Activated T-cell treated with anti-CD3 and anti-CD28 coated beads, Interleukin-2, amount 50 U/mL, for 1 hour (primary cell): ENCODE measurements at regions not wholly inside any gene's neighbourhood (a gene's known extent, or its start where the extent isn't known, plus 50 kb on each side); places are given as distances from the start of the nearest gene placed in this dataset.
"Not testable (repeated sequence)": the region's sequence is repeated elsewhere in the genome, so short reads cannot be mapped to it uniquely, and the experiment has no call there.

Experiments used
- DNase-seq: peaks from one replicate; pipeline ENCODE4 v3.0.0-alpha.2; 2020

- DNase-seq, result no peak
These were observed 407.5 kb upstream of the AUTS2 start for GRCh38 chr7:69190763-69191162.

DNA sequence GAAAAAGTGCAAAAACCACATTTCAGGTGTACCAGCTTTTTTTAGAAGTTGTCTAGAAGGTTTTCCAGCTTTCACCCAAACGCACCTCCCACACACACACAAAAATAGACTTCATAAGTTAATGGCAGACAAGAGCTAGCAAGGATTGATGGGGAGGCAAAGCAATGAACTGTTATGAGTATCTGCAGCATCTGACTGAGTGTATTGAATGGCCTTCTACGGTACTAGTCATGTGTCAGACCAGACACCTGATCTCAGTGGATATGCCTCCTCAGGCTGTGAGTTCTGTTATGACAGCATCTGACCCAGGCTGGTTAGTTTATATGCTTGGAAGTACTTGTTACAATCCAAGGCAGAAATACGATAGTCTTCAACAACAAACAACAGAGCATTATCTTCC, 406.1 kb upstream of the AUTS2 start:
- no peak for DNase-seq

DNA sequence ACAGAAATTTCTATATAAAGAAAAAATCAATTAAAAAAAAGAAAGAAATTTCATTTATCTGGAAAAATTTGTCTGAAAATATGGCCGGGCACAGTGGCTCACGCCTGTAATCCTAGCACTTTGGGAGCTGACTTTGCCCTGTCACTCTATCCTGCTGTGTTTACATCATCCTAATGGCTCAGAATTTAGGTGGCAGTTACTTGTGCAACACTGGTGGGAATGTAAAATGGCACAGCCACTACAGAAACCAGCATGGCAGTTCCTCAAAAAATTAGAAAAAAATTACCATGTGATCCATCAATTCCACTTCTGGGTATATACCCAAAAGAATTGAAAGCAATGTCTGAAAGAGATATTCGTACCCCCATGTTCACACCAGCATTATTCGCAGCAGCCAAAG, 405.2 kb upstream of the AUTS2 start:
- DNase-seq, result no peak

DNA sequence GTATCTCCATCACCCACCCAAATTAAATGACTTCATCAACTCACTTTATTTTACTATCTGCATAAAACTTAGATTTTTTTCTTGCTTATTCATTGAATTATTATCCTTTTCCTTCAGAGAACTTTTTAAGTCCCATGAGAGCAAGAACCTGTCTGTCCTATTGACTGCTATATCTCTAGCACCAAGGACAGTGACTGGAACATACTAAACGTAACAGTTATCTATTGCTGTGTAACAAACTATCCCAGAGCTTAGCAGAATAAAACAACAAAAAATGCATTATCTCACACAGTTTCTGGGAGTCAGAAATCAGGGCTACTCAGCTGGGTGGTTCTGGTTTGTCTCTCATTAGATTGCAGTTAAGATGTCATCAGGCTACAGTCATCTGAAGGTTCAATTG, 401.7 kb upstream of the AUTS2 start:
- DNase-seq, result no peak

DNA sequence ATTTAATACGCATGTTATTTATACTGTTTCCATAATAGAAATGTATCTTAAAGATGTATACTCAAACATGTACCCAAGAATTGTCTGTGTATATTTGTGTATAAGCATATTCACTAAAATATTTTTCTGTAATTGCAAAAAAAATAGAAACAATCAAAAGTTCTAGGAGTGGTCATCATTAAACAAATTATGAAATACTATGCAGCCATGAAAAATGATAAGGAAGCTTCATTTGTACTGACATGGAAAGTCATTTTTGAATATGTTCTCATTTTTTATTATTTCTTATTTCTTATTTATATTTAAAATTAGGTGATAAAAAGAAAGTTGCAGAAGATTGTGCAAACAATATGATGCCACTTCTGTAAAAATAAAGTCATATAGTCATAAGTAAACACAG, 400.0 kb upstream of the AUTS2 start:
- no peak for DNase-seq

DNA sequence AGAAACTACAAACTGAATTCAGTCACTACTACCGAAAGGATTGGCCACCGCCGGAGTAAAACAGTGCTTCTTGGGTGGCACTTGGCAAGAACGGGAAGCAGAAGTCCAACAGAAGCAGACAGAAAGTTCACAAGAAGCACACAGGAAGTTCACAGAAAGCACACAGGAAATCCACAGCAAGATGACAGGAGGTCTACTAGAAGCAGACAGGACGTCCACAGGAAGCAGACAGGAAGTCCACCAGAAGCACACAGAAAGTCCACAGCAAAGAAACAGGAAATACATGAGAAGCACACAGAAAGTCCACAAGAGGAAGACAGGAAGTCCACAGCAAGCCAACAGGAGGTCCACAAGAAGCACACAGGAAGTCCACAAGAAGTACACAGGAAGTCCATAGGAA, 399.2 kb upstream of the AUTS2 start:
- DNase-seq, result no peak

GRCh38 chr7:69199661-69200060, 398.6 kb upstream of the AUTS2 start:
- DNase-seq, result no peak

- no peak for DNase-seq
These were observed 394.4 kb upstream of the AUTS2 start for GRCh38 chr7:69203871-69204270.

- no peak for DNase-seq
These were observed 393.3 kb upstream of the AUTS2 start for GRCh38 chr7:69204943-69205342.

GRCh38 chr7:69205581-69205980, 392.7 kb upstream of the AUTS2 start:
- DNase-seq, result no peak

DNA sequence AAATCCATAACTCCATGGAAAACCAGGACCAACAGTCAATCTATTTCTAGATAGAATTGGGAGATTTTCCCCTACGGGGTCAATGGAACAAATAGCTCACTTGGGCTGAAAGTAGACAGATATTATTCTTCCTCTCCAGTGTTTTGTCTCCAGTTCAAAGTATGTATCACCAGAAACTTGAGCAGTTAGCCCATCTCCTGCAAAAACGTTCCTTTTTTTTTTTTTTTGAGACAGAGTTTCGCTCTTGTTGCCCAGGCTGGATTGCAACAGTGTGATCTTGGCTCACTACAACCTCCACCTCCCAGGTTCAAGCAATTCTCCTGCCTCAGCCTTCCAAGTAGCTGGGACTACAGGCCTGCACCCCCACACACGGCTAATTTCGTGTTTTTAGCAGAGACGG, 390.0 kb upstream of the AUTS2 start:
- no peak for DNase-seq

DNA sequence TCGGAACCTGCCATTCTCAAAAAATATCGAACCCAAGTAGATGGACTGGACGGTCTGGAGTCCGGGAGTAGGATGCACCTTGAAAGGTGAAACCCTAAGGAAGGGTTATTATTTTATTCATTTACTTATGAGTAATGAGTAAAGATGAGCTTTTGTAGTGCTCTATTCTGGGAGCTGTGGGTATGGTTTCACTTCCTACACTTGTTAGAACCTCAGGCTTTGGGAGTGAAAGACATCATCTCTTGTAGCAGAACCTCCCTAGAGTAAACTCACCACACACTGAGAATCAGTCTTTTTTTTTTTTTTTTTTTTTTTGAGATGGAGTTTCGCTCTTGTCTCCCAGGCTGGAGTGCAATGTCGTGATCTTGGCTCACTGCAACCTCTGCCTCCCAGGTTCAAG, 389.4 kb upstream of the AUTS2 start:
- DNase-seq, result no peak

DNA sequence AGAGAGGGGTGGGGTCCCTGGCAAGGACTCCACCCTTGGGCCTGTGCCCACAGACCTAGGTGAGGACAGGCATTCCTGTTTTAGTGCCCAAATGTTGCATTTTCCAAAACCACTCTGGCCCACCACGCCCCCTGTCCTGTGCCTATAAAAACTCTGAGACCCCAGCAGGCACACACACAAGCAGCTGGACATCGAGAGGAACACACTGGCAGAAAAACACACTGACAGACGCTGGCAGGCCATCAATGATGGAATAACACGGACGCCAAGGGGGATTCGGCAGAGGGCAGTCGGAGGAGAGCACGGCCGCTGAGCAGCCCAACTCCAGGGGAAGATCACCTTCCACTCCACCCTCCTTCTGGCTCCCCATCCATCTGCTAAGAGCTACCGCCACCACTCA, 386.9 kb upstream of the AUTS2 start:
- DNase-seq, result no peak

- no peak for DNase-seq
These were observed 386.5 kb upstream of the AUTS2 start for GRCh38 chr7:69211739-69212138.

GRCh38 chr7:69213878-69214277, 384.4 kb upstream of the AUTS2 start:
- no peak for DNase-seq

GRCh38 chr7:69215516-69215915, 382.8 kb upstream of the AUTS2 start:
- DNase-seq, result not testable (repeated sequence)

DNA sequence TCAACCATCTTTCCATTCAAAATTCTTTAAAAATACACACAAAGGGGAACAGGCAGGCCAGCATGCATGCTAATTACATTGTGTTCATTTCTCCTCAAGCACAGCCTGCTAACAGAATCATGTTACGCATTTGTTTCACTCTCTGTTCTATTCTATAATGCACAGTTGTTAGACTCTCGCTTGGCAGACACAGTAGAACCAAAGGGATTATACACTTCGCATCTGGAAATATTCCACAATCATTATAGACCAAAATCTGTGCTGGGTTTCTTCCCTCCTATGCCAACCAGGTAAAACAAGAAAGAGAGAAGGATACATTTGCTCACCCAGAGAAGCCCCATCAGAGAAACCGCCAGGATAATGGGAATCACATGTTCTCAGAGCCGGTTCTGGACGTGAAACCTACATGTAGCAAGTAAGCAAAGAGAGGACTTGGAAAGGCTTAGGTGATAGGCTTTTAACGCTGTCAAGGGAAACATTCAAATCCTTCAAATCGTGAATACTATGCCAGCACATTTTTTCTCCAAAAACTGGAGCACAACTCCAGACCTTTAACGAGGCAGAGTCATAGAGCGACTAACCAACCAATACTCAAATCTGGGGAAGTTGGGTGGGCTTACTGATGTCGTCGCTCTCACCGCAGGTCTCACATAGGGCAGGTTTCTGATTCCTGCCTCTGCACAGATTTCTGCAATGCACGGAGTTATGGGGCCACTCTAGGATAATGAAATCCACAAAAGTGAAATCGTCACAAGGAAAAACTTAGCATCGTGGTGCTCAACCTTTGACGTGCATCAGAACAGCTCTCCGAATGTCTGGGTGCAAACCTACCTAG, 380.5 kb upstream of the AUTS2 start:
- no peak for DNase-seq

- no peak for DNase-seq
These were observed 379.7 kb upstream of the AUTS2 start for GRCh38 chr7:69218576-69218975.

DNA sequence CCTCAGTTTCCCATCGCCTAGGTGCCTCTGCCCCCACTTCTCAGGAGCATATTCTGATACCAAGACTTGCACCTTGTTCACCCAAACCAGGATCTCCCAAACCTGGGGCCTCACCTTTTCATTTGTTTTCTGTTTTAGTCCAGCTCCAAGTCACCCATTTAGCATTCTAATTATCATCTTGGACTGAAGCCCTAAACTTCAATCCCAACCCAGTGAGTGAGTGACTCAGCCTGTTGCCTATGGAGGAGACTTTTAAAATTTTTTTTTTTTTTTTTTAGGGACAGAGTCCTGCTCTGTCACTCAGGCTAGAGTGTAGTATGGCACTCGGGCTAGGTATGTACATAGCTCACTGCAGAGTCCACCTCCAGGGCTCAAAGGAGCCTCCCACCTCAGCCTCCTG, 378.9 kb upstream of the AUTS2 start:
- no peak for DNase-seq

GRCh38 chr7:69225259-69225943, 372.9 kb upstream of the AUTS2 start:
- no peak for DNase-seq

- DNase-seq, result no peak
These were observed 370.0 kb upstream of the AUTS2 start for GRCh38 chr7:69228212-69228811.

DNA sequence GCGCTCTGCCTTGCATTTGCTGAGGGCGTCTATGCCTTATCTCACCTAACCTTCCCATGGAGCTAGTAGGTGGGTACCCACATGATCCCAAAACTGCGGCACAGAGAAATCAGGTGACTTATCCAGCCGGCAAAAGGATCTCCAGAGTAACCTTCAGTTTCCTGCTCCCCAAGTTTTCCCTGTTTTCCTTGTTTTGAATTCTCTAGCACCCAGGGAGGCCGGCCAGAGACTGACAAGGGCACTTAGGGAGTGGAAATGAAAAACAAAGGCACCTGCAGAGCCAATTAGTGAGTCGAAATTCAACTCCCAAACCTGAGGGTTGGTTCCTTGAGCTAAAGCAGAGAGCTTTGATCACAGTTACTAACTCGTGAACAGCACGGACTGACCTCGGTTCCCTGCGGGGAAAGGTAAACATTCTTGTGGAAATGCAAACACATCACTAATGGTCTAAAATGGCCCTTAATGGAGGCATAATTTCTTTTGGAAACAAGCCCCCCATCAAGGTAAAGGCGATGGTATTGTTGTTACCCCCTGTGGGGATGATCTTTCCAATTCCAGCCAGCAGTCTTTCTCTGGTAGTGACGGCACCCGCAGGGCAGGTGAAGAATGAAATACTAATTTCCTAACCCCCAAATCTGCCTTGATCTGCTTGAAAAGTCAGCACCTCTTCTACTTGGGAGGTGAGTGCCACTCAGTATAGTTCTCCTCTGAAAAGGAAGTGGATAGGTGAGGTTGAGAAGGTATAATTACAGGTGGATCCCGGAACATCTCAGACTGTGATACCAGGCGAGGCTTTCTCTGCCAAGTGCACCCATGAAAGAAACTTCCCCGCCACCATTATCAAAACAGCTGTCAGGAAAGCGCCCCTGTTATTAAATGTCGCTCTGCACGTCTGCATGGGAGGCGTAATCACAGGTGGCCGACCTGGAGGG, 365.6 kb upstream of the AUTS2 start:
- no peak for DNase-seq

DNA sequence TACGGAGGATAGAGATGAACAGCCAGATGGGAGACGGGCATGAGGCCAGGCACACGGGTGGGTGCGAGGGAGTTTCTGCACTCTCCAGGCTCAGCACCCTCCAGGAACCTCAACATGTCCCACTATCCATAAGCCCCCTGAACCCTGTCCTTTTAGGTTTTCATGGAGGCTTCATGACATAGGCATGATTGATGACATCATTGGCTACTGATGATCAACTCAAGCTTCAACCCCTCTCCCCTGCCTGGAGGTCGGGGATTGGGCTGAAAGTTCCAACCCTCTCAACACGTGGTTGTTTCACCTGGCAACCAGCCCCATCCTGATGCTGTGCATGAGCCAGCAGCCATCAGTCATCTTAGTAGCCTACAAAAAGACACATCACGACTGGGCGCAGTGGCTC, 360.7 kb upstream of the AUTS2 start:
- DNase-seq, result no peak
